GM12875 (cell line): ENCODE measurements at regions not wholly inside any gene's neighbourhood (a gene's known extent, or its start where the extent isn't known, plus 50 kb on each side); places are given as distances from the start of the nearest gene placed in this dataset.
"Not testable (repeated sequence)": the region's sequence is repeated elsewhere in the genome, so short reads cannot be mapped to it uniquely, and the experiment has no call there.

Experiments
- H3K4me3 ChIP-seq: one replicate; pipeline ENCODE4 v1.5.1; 2011; ENCODE audit warnings: low read depth, low read length, control low read depth
- CTCF ChIP-seq: IDR thresholded peaks from 2 replicates; pipeline ENCODE4 v1.5.1; 2011; ENCODE audit warnings: low read depth, mild to moderate bottlenecking, control low read depth, inconsistent platforms, low read length, moderate library complexity, borderline replicate concordance; ENCODE audit not compliant: insufficient read depth

- no peak for TF ChIP-seq CTCF
- H3K4me3 ChIP-seq: no peak overlapping the region
Observed at GRCh38 chrX:26845056-26845455, 618.1 kb downstream of the PPP4R3C start.

- no peak for TF ChIP-seq CTCF
- no peak overlapping the region for H3K4me3 ChIP-seq
Observed at GRCh38 chrX:26822448-26822847, 606.5 kb downstream of the MAGEB5 start.

- no peak for TF ChIP-seq CTCF
- H3K4me3 ChIP-seq: no peak overlapping the region
Observed at GRCh38 chrX:26789751-26790150, 573.8 kb downstream of the MAGEB5 start.

GRCh38 chrX:26788402-26788998, 572.5 kb downstream of the MAGEB5 start:
- no peak overlapping the region for H3K4me3 ChIP-seq
- no peak for TF ChIP-seq CTCF

- TF ChIP-seq CTCF: peak; percentile 62; the same call in 1 of the 2 replicates
- H3K4me3 ChIP-seq: no peak overlapping the region
Observed at GRCh38 chrX:26783512-26784225, 567.7 kb downstream of the MAGEB5 start.

GRCh38 chrX:26778320-26778888, 562.4 kb downstream of the MAGEB5 start:
- peak; percentile 31; the same call in 1 of the 2 replicates for TF ChIP-seq CTCF
- H3K4me3 ChIP-seq: no peak overlapping the region

GRCh38 chrX:26762253-26762652, 546.3 kb downstream of the MAGEB5 start:
- no peak for TF ChIP-seq CTCF
- H3K4me3 ChIP-seq: no peak overlapping the region

GRCh38 chrX:26755760-26756159, 539.8 kb downstream of the MAGEB5 start:
- not testable (repeated sequence) for H3K4me3 ChIP-seq
